ENCODE measurements at regions not wholly inside any gene's neighbourhood (a gene's known extent, or its start where the extent isn't known, plus 50 kb on each side); places are given as distances from the start of the nearest gene placed in this dataset.

DNA sequence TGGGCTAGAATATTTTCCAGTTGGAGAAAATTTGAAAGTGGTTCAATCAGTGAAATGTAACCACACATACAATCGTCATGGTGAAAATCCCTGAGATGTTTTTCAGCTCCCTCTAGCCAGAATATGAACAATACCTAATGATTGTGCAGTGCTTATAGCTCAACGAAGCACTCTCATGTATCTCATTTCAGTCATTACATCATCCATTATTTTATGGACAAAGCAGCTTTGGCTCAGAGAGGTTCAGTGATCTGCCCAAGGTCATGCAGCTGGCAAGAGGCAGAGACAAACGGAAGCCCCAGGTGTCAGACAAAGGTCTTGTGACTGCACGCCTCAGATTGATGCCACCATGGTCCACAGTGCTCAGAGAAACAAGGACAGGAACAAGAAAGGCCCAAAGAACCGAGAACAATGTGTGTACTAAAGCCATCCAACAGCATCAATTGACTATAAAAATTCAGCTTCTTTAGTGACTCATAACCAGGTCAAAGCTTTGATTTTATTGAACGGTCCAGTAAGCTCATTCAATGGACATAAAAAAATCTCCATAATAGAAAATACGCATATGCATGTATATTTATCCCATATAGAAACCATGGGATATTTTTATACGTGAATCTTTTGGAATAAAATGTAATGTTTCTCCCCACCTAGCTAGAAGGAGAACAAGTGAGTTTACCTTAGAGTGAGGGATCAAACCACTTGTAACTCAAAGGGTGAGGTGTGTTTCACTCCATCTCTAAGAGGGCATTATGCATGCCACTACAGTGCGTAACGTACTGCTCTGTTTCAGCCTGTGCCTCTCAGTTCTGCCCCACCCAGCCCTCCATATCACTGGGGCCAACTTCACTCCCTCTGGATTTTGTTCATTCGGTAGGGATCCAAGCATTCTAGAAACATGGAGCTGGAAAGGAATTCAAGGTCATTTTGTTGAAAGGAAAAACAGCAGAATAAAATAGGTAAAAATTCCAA, 141.8 kb downstream of the GRIN2B start:
- ATAC-seq = no peak

- ATAC-seq = no peak
These were observed 145.3 kb downstream of the GRIN2B start for GRCh38 chr12:13836099-13836498.

- ATAC-seq = no peak
These were observed 145.8 kb downstream of the GRIN2B start for GRCh38 chr12:13835652-13836051.

DNA sequence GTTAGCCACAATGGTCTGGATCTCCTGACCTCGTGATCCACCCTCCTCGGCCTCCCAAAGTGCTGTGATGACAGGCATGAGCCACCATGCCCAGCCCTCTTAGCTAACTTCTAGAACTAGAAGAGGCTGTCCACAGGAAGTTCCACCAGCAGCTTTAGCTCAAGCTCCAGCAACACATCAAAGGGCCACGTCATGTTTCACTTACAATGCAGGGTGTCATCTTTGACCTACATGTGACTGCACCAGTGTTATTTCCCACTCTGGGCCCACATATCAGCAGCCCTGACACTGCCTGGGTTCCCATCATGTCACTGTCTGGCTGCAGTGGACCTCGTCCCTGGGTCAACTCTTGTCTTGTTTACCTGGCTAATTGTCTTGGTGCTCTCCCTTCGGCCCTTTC, 147.2 kb downstream of the GRIN2B start:
- ATAC-seq = no peak

- no peak for ATAC-seq
These were observed 164.3 kb downstream of the GRIN2B start for GRCh38 chr12:13817131-13817530.

DNA sequence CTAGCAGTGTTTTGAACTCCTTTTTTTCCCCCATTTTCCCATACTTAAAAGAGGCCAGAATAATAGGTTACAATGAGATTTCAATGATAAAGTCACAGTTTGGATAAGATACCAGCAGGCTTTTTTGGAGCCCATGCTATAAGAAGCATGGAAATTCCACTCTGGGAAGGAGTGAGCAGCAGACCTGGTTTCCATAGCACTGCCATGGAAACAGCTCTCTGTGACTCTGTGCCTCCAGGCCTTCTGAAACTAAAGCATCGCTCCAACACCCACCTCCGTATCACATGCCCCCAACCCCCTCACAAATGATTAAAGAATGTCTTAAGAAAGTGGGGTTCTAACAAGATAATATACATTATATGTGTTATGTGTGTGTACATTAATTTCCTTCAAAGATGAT, 165.0 kb downstream of the GRIN2B start:
- ATAC-seq = no peak

- ATAC-seq = no peak
These were observed 169.2 kb downstream of the GRIN2B start for GRCh38 chr12:13812168-13812567.

GRCh38 chr12:13811061-13811460, 170.3 kb downstream of the GRIN2B start:
- no peak for ATAC-seq

- no peak for ATAC-seq
These were observed 176.4 kb downstream of the GRIN2B start for GRCh38 chr12:13805041-13805440.

DNA sequence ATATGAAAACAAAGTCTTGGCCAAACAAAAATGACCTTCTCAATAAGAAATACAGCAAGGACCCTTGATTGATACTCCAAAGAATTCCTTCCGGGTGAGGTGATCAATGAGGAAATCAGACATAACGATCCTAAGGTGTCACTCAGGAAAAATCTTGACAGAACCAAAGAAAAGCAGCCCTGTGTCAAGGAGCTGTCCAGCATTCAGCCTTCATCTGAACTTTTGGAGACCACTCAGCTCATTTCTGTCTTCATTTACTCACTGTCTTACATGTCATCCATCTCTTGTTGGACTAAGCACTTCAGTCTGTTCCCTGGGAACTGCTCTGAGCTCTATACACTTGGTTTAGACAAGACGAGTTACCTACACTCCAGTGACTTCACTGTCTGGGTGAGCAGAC, 179.9 kb downstream of the GRIN2B start:
- no peak for ATAC-seq

DNA sequence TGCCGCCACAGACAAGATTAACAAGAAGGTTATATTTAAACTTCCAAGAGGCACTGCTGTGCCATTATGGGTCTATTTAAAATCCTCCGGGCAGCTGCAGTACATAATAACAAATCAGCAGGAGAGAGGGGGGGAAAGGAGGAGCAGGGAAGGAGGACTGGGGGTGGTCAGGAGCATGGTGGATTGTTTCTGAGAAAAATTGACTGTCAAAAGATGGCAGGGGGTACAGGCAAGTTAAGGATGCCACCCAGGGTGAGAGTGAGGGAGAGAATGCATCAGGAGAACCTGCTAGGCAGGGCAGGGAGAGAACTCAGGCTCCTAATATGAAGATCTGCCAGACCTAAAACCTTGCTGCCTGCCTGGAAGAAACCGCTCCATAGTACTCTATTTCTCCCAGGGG, 181.8 kb downstream of the GRIN2B start:
- ATAC-seq = no peak

- ATAC-seq = no peak
These were observed 183.2 kb downstream of the GRIN2B start for GRCh38 chr12:13798162-13798561.

- no peak for ATAC-seq
These were observed 186.7 kb downstream of the GRIN2B start for GRCh38 chr12:13794706-13795105.

- ATAC-seq = no peak
These were observed 191.1 kb downstream of the GRIN2B start for GRCh38 chr12:13790317-13790716.

- no peak for ATAC-seq
These were observed 192.8 kb downstream of the GRIN2B start for GRCh38 chr12:13788626-13789025.

GRCh38 chr12:13786646-13787045, 194.8 kb downstream of the GRIN2B start:
- ATAC-seq = no peak

DNA sequence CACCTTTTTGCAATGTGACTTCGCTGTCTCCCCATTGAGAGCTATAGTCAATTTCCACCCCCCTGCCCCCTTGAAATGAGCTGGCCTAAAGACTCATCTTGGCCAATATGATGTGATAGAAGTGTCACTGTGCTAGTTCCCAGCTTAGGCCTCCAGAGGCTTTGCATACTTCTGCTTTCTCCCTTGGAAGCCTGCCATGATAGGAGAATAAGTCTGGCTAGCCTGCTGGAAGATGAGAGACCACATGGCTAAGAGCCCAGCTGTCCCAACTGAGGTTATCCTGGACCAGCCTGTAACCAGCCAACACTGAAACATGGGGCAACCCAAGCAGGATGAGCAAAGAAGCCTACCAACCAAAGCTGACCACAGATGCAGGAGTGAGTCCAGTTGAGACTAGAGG, 196.9 kb downstream of the GRIN2B start:
- no peak for ATAC-seq

GRCh38 chr12:13780453-13780852, 200.9 kb downstream of the GRIN2B start:
- no peak for ATAC-seq

GRCh38 chr12:13777374-13777773, 204.0 kb downstream of the GRIN2B start:
- no peak for ATAC-seq

DNA sequence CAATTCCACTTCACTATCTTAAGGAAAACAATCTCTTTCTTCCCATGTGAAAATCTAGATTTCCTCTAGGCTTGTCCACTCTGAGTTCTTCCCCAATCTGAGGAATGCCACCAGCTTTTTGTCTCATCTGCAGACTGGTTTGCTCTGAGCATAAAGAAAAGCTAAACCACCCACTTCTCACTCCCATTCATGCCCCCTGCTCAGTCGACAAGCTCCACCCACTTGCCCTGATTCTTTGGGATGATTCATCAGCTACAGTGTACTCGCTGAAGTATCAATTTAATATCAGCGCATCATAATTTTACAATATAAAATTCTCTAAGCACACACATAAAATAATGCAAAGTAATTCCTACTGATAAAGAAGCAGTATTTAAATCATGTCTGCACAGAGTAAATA, 209.1 kb downstream of the GRIN2B start:
- no peak for ATAC-seq

GRCh38 chr12:13770576-13770975, 210.8 kb downstream of the GRIN2B start:
- no peak for ATAC-seq

DNA sequence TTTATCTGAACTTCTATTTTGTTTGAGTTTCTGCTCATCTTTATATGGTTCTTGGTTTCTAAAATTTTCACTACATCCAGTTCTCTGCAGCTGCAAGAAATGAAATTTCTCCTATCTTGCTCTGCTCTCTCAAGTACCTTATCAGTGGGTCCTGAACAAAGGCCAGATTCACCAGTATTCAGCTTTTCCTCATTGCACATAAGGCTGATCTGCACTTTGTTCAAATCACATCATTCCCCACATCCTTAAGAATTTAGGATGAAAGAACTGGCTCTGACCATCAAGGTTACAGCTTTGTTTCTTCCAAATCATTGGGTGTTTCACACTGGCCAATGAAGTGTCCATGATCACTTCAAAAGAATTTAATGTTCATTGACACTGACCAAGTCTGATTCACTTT, 211.4 kb downstream of the GRIN2B start:
- ATAC-seq = no peak

GRCh38 chr12:13769273-13769672, 212.1 kb downstream of the GRIN2B start:
- ATAC-seq = no peak

DNA sequence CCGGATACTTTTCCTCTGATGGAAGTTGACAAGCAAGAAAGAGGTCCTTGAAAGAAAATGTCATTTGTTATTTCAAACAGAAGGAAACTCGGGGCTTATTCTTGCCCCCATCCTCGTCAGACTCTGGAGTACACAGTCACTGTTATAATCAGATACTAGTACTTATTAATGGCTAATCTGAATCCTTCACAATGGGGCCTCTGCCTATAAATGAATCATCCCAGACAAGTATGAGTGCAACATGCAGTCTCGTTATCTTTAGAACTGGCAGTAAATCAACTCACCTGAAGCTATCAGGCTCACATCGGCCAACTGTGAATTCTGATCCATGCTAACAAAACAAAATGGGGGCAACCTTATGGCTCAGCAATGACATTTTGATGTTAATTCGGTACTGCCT, 216.7 kb downstream of the GRIN2B start:
- no peak for ATAC-seq

- ATAC-seq = no peak
These were observed 232.0 kb downstream of the GRIN2B start for GRCh38 chr12:13749389-13749788.

Measured in esophagus mucosa (tissue), 1 donor.